ENCODE measurements at regions not wholly inside any gene's neighbourhood (a gene's known extent, or its start where the extent isn't known, plus 50 kb on each side); places are given as distances from the start of the nearest gene placed in this dataset.
A peak's percentile ranks its signal among the peaks of the same experiment; 100 is the strongest.

GRCh38 chr3:109718850-109719249, 381.5 kb upstream of the DPPA4 start:
- TF ChIP-seq CTCF (IDR thresholded peaks at IDR 0.05; ENCODE audit: insufficient read depth, low read depth, low read length, missing control alignments) = no peak
- no peak for DNase-seq (ENCODE audit: low read depth)
- H3K4me3 ChIP-seq (ENCODE audit: low read depth, low read length) = no peak overlapping the region

GRCh38 chr3:109728861-109729494, 391.6 kb upstream of the DPPA4 start:
- no peak overlapping the region for H3K4me3 ChIP-seq (ENCODE audit: low read depth, low read length)
- TF ChIP-seq CTCF (IDR thresholded peaks at IDR 0.05; ENCODE audit: insufficient read depth, low read depth, low read length, missing control alignments) = no peak
- DNase-seq (ENCODE audit: low read depth) = no peak

GRCh38 chr3:109731639-109732473, 394.5 kb upstream of the DPPA4 start:
- TF ChIP-seq CTCF (IDR thresholded peaks at IDR 0.05; ENCODE audit: insufficient read depth, low read depth, low read length, missing control alignments) = peak; percentile 68
- peak; percentile 56 for DNase-seq (ENCODE audit: low read depth)
- H3K4me3 ChIP-seq (ENCODE audit: low read depth, low read length) = no peak overlapping the region

GRCh38 chr3:109743981-109744380, 406.6 kb upstream of the DPPA4 start:
- no peak for DNase-seq (ENCODE audit: low read depth)
- no peak overlapping the region for H3K4me3 ChIP-seq (ENCODE audit: low read depth, low read length)
- TF ChIP-seq CTCF (IDR thresholded peaks at IDR 0.05; ENCODE audit: insufficient read depth, low read depth, low read length, missing control alignments) = no peak

GRCh38 chr3:109772520-109772919, 435.2 kb upstream of the DPPA4 start:
- DNase-seq (ENCODE audit: low read depth) = no peak
- no peak for TF ChIP-seq CTCF (IDR thresholded peaks at IDR 0.05; ENCODE audit: insufficient read depth, low read depth, low read length, missing control alignments)
- no peak overlapping the region for H3K4me3 ChIP-seq (ENCODE audit: low read depth, low read length)

GRCh38 chr3:109774108-109774507, 436.8 kb upstream of the DPPA4 start:
- H3K4me3 ChIP-seq (ENCODE audit: low read depth, low read length) = no peak overlapping the region
- no peak for TF ChIP-seq CTCF (IDR thresholded peaks at IDR 0.05; ENCODE audit: insufficient read depth, low read depth, low read length, missing control alignments)
- no peak for DNase-seq (ENCODE audit: low read depth)
